HG03039 (cell line): ENCODE measurements at regions not wholly inside any gene's neighbourhood (a gene's known extent, or its start where the extent isn't known, plus 50 kb on each side); places are given as distances from the start of the nearest gene placed in this dataset.

Source experiments
- ATAC-seq: cut with Tn5 transposase; IDR thresholded peaks from one replicate; pipeline ENCODE4 v1.9.1; 2021; ENCODE audit warnings: mild to moderate bottlenecking, moderate library complexity; ENCODE audit not compliant: unreplicated experiment

DNA sequence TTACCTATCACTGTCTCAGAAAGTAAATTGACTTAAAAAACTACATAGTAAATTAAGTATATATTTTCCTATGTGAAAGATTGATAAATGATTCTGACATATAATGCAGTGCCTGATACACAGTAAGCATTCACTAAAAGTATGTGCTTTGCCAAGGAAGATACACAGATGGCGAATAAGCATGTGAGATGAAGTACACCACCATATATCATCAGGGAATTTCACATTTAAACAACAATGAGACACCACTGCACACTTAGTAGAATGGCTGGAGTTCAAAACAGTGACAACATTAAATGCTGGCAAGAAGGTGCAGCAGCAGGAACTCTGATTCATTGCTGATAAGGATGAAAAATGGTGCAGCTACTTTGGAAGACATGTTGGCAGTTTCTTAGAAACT lies 1118.8 kb downstream of the DTWD2 start:
- no peak for ATAC-seq

DNA sequence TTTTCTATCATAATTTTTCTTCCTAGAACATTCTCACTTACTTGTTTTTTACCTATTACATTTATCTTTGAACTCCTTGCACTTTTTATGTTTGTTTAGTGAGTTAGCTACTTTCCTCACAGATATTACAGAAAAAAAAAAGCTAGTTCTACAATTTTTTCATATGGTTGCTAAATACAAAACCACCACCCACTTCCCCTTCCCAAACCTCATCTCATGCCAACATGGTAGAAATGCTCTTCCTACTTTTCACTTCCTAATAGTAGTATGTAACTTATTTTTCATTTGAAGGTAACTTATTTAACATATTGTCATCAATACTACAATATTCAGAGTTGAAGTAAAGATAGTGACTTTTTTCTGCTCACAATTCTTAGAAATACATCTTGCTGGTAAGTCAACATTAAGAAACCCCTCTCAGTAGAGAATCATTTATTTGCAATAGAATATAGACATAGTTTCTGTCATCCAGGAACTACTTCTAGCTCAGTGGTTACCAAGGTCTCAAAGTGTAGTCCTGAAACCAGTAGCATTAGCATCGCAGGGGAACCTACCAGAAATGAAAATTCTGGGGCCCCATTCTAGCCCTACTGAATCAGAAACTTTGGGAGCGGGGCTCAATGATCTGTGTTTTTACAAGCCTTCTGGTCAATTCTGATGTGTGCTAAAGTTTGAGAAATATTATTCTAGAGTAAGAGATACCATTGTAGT lies 1124.6 kb downstream of the DTWD2 start:
- ATAC-seq, result no peak

DNA sequence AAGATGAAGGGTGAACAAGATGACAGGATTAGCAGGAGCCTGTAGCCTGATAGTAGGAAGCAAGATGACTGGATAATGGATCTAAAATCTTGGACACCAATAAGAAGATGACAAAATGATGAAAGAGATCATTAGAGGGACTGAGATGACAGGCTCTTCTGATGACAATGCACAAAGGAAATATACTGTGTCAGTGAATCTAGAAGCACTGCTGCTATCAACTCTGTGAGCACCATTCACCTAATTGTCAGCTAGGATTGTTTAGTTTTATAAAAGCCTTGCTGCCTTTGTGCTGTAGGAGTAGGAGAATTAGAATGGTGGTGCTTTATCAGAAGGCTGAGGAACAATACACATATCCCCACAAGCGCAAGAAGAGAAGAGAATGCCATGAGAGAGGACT lies 1127.8 kb downstream of the DTWD2 start:
- ATAC-seq, result no peak

DNA sequence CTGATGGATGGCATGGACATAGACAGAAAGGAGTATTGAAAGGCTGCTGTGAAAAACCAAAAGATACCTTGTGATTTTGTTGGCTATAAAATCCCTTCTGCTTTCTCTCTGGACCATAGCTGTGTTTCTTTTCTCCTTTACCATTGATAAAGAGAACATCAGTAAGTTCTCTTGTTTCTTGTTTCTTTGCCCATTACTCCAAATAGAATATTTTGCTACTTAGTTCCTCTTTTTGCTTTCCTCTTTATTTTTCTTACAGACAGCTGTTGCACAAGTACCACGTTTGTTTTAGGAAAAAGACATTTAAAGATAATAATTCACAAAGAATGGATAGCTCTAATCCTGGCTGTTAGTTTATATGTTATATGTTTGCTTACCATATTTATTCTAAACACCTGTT lies 1129.2 kb downstream of the DTWD2 start:
- no peak for ATAC-seq

DNA sequence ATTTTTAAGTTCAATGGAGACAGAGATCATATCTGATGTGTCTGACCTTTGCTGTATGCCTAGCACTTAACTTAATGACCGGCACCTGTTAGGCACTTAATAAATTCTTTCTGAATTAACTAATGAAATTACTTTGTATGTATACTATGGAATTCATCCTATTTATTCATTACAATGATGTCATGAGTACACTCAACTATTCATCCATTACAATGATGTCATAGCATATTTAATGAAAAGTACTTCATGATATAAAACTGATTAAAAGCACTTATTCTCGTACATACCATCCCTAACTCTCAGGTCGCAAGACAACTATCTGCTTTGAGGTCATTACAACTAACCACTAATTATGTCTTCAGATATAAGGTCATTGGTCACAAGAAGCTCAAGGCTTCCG lies 1131.6 kb downstream of the DTWD2 start:
- no peak for ATAC-seq

DNA sequence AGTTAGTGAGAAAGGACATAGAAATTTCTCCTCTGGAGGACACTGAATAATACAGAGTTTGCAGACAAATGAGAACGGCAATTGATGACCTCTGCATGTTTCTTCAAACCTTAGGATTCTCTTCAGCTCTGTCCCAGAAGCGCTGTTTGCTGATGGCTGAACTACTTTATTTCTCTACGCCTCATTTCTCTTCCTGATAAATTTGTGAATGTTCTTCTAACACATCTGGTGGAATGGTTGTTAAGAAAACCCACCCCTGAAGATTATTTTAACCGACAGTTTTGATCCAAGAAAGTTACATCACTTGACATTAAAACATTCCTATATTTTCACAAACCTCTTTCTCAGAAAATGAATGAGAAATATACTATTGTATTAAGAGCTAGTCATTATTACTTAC lies 1150.6 kb downstream of the DTWD2 start:
- no peak for ATAC-seq

DNA sequence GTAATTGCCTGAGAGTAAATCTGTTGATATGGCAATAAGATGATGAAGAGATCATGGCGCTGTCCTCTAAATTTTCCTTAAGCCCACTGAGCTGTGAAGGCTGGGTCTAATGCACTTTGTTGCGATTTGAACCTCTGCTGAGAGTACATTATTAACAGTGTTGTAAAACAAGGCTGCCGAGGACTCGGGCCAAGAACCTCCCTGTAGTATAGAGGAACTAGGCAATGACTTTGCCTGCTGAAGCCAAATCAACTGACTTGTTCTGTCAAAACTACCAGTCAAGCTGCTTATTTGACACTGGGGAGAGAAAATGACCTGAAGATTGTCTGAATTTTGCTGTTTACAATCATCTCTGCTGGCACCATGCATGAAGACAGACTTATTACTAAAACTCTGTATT lies 1154.7 kb downstream of the DTWD2 start:
- no peak for ATAC-seq

DNA sequence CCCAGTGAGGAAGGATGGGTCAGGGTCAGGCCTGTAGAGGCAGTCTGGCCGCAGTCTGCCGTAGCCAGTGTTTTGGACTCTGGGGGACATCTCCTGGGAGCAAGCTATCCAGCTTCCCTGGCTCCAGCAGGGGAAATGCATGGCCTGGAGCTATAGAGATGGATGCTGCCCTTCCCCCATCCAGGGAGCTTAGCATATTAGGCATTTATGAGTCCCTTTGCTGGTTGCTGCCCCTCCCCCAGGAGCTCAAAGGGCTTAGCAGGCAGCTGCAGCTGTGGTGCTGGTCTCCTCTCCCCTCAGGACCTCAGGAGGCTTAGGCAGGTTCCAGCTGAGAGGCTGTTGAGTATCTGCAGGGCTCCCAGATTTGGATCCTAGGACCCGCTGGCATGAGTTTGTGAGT lies 1158.7 kb downstream of the DTWD2 start:
- no peak for ATAC-seq

DNA sequence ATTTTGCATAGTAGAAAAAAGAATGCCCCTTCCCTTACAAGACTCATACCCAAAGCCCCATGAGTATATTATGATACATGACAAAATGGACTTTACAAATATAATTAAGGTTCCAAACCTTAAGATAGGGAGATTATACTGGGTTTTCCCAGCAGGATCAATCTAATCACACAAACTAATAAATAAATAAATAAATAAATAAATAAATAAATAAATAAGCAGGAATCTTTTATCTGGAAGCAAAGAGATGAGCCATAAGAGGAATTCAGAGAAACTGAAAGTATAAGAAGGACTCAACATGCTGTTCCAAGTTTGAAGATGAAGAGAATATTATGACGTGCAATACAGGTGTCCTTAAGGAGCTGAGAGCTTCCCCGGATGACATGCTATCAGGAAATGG lies 1174.5 kb downstream of the DTWD2 start:
- ATAC-seq, result no peak

DNA sequence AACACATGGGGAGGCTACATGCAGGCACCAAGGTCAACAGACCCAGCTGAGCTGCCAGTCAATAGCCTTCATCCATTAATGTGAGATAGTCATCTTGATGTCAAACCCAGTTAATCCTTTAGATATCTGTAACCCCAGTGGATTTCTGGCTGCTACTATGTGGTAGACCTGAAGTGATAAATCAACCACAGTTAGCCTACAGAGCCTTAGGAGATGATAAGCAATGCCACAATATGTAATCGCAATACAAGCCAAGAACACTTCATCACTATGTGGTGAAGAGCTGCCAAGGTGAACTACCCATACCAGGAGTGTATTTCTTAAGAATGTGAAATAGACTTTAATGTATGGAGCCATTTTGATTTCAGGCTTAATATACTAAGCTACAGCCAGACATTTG lies 1175.5 kb downstream of the DTWD2 start:
- ATAC-seq, result no peak

DNA sequence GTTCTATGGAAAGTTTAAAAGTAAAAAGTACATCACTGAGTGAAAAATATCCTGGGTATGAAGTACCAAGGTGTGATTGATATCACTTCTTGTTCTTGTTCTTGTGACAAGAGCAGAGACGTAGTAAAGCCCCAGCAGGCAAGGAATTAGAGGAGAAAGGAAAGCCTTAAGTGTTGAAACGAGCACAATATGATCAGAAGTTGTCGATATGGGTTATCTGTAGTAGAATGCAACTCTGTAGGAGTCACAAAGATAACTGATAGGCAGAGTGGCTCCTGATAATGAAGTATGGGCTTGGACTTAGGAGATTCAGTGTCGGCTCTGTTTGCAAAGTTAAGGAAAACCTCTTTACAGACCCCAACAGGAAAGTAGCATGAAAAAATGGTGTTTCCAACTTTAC lies 1179.1 kb downstream of the DTWD2 start:
- ATAC-seq, result no peak

DNA sequence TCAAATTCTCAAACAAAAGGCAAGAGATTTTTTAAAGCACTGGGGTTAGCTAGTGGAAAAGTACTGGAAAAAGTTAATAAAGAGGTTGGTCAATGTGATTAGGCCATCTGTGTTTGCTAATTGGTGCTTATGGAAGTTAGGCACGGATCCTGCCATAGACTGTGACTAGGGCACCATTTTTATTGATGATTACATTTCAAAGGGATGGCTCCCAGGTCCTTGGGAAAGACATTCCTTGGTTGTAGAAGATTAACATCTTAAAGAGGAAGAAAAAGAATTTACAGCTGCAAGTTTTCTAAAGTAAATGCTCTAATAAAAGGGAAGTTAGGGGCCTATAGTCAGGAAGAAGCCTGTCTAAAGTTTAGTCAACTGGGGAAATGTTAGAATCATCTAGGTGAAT lies 1183.3 kb downstream of the DTWD2 start:
- no peak for ATAC-seq

DNA sequence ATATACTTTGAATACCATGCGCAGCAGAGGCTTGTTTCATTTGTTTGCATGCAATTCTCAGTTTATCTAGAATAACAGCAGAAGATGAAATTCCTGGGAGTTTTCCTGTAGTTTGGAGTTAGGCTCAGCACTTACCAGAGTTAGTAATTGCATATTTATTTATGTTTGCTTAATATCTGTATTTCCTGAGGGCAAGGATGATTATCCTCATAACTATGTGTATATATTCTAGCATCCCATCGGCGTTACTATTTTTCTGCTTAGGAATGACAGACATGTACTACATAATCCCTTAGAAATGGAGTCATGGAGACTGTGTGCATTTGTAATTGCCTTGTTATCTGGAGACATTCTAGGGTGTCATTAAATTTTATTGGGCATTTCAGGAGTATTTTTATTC lies 1184.8 kb downstream of the DTWD2 start:
- no peak for ATAC-seq

DNA sequence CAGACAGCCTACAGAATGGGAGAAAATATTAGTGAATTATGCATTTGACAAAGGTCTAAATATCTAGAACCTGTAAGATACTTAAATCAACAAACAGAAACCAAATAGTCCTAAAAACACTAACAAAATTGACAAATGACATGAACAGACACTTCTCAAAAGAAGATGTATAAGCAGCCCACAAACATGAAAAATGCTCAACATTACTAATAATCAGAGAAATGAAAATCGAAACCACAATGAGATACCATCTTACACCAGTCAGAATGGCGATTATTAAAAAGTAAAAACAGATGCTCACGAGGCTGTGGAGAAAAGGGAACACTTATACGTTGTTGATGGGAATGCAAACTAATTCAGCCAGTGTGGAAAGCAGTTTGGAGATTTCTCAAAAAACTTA lies 1186.8 kb downstream of the DTWD2 start:
- no peak for ATAC-seq

DNA sequence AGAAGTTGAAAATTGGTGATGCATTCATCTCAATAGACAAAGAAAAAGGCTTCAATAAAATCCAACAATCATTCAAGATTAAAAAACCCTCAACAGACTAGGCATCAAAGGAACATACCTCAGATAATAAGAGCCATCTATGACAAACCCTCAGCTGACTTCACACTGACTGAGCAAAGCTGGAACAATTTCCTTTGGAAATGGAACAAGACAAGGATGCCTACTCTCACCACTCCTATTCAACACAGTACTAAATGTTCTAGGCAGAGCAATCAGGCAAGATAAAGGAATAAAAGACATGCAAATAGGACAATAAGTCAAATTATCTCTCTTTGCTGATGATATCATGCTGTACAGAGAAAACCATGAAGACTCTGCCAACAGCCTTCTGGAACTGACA lies 1188.1 kb downstream of the DTWD2 start:
- no peak for ATAC-seq

DNA sequence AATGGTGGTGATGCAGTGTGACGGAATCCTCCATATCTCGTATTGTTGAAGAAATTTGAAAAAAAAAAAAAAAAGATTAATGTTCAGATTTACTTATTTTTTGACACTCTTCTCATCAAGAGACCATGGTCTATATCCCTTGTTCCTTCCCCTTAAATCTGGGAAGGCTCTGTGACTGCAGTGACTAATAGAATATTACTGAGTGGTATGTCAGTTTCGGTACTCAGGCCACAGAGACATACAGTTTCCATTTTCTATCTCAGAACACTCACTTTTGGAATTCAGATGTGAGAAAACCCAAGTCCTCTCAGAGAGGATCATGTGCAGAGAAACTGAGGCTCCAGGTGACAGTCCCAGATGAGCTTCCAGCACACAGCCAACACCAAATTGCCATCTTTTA lies 1193.5 kb downstream of the DTWD2 start:
- ATAC-seq, result no peak

DNA sequence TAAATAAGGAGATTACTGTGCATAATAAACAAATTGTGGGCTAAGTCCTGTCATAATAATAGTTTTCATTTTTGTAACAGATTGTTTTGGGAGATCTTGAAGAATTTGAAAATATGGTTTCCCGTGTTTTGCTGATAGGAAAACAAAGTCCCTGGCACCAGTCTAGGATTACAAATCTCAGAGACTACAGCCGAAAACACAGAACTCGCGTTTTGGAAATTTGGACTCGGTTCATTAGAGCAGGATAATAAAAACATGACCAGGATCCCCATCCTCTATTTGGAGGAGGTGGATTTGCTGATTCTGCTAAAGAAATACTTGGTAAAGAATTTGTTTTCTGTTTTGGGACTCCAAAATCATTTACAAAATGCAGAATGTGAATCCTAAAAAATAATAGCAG lies 1194.4 kb downstream of the DTWD2 start:
- ATAC-seq, result no peak

DNA sequence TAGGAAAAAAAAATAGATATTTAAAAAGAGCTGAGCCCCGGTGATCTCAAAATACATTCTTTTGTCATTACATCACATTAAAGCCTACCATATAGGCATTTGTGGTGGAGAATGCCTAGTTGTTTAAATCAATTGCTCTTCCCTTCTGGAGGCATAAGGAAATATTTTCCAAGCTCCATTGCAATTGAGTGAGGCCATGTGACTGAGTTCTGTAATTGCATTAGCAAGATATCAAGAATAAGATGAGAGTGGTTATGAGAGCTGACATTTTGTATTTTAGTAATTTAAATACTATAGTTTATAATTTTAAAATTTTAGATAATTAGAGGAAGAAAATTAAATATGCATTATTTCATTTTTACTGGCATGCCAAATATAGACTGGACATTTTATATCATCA lies 1195.9 kb downstream of the DTWD2 start:
- ATAC-seq, result no peak

DNA sequence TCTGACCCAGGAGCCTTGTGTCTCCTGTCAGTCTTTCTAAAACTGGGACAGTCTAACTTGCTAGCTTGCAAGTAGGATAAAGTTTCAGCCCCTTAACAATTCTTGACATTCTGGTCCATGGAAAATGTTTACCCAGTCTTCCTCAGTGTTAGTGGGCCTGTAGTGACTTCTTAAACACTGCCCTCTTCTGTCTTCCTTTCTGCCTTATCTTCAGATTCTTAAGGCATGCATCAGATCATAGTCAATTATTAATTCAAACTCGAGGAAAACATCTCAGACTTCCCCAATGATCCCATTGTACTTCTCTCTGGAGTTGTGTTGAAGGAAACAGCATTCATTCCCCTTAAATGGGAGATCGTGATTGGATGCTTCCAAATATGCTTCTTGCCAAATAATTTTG lies 1199.8 kb downstream of the DTWD2 start:
- ATAC-seq, result no peak

DNA sequence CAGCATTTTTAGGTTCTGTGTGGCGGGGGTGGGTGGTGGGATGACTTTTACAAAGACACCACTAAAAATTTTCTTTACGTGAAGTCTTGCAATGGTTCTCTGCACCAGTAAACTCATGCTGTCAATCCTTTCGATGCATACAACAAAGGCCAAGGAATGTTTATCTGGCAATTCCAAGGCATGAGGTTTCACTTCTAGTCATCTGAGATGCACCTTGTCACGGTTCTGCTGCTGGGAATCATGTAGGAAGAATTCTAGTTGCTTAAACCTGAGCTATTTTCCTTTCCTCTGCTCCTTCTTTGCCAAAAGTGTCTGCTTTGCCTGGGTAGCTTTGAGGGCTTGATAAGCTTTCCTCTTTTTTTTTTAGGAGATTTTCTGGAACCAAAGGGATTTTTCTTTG lies 1204.5 kb upstream of the SEMA6A start:
- ATAC-seq, result no peak

DNA sequence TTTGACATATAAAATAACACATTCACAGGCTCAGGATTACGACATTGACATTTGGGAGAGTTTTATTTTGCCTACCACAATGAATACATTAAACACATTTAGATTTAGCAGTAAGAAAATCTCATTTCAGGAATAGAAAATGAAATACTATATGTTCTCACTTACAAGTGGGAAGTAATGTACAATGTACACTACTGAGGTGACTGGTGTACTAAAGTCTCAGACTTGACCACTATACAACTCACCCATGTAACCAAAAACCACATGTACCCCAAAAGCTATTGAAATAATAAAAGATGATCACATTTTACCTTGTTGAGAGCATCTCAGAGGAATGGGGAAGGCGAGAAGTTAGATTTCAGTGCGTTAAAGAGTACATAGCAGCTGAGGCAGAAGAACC lies 1202.4 kb upstream of the SEMA6A start:
- no peak for ATAC-seq

DNA sequence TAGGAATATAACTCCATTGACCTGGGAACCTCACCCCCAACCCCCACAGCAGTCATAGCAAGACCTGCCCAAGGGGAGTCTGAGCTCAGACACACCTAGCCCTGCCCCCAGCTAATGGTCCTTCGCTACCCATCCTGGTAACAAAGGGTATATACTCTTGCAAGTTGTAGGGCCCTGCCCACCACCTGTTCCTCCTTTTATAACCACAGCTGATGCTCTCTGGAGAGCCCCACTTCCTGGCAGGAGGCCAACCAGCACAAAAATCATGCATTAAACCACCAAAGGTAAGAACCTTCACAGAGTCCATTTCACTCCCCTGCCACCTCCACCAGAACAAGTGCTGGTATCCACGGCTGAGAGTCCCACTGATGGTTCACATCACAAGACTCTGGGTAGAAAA lies 1195.3 kb upstream of the SEMA6A start:
- no peak for ATAC-seq

DNA sequence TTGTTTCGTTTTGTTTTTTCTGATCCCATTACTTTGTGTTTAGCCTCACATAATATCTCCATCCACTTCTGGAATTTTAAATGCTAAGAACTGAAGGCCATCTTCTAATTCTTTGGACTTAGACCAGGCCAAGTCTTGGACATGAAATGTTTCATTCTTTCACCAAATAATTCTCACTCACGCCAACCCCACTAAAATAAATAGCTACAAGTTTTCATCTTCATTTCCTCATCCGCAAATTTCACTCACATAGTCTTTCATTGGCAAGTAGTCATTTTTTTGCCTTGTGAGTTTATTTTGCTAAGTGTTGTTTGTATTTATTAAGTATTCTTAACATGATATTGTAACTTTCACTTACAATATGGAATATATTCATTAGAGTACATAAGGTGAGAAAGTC lies 1188.6 kb upstream of the SEMA6A start:
- no peak for ATAC-seq

DNA sequence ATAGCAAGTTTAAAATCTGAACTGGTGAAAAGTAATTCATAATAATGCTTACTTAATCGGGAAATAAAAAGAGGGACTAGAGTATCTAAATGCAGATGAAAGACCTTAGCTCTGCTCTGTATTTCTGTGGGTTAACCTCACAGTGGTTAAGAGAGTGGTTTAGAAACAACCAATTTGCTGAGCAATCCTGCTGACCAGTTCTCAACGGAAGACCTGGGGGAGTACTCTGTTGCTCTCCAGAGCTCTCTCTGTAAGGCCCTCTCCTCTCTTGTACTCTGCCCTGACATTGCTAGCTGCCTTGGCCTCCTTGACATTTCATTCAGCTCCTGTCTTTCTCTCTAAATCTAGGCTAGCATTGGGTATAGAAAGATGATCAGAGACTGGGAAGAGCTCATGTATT lies 1186.6 kb upstream of the SEMA6A start:
- ATAC-seq, result no peak
